H1 (cell line): ENCODE measurements at regions not wholly inside any gene's neighbourhood (a gene's known extent, or its start where the extent isn't known, plus 50 kb on each side); places are given as distances from the start of the nearest gene placed in this dataset.

ENCODE experiments used
- CTBP2 ChIP-seq: IDR thresholded peaks from 2 replicates; pipeline ENCODE4 v1.7.0; 2011; ENCODE audit warnings: borderline replicate concordance, mild to moderate bottlenecking, moderate library complexity, mixed read lengths, low read length; ENCODE audit not compliant: insufficient read depth, insufficient read length
- POLR2A ChIP-seq, 2 experiments: IDR thresholded peaks; 1 replicate in 1 of 2; 2 replicates in 1 of 2; pipeline ENCODE4 v1.6.1; 2011; ENCODE audit warnings: low read depth in 2 of 2, low read length in 2 of 2, mild to moderate bottlenecking in 2 of 2; ENCODE audit errors: control extremely low read depth in 1 of 2
- TBP ChIP-seq: IDR thresholded peaks from 2 replicates; pipeline ENCODE4 v1.6.1; 2011; ENCODE audit warnings: low read depth, low read length, improper control_type of control experiment

DNA sequence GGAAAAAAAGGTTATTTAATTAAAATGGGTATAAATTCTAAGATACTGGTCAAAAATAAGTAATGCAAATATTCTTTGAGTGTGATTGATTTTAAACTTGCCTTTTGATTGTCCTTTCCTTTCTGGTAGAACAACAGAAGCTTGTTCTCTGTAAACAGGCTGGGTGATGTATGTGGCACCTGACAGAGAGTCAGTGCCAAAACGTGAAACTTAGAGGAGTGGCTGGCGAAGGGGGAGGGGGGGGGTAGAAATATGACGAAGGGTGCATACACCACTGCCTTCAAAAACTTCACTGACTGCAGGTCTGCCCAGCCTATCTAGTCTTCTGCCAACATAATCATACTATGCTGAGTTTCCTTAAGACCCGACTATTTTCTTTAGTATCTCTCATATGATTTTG is 629.8 kb upstream of the SEMA6A start (continued):
- TF ChIP-seq TBP (no peak), POLR2A (IDR thresholded peaks at IDR 0.05; ENCODE audit: control extremely low read depth in 1 of 2, low read depth in 2 of 2, low read length in 2 of 2) (no peak), CTBP2 (no peak)
- TF ChIP-seq, all 59 proteins: peak for 0
